Midbrain (tissue), 1 donor: ENCODE measurements at regions not wholly inside any gene's neighbourhood (a gene's known extent, or its start where the extent isn't known, plus 50 kb on each side); places are given as distances from the start of the nearest gene placed in this dataset.
"Not testable (repeated sequence)": the region's sequence is repeated elsewhere in the genome, so short reads cannot be mapped to it uniquely, and the experiment has no call there.

Experiments
- DNase-seq: peaks from one replicate; lab custom pipeline; 2025; lab: John Stamatoyannopoulos, UW

DNA sequence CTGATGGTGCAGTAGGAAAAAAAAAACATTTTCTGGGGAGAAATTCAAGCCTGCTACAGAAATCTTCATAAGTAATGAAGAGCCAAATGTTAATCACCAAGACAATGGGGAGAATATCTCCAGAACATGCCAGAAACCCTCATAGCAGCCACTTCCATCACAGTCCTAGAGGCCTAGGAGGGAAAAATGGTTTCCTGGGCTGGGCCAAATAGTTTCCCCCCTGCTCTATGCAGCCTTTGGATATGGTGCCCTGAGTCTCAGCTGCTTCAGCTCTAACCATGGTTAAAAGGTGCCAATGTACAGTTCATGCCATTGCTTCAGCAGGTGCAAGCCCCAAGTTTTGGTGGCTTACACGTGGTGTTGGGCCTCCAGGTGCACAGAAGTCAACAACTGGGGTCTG, 113.1 kb downstream of the ZNF648 start:
- no peak for DNase-seq

DNA sequence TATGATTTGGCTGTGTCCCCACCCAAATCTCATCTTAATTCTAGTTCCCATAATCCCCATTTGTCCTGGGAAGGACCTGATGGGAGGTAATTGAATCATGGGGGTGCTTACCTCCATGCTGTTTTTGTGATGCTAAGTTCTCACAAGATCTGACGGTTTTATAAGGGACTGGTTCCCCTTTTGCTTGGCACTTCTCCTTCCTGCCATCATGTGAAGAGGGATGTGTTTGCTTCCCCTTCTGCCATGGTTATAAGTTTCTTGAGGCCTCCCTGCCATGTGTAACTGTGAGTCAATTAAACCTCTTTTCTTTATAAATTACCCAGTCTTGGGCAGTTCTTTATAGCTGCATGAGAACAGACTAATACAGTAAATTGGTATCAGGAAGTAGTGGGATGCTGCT, 114.1 kb downstream of the ZNF648 start:
- no peak for DNase-seq

DNA sequence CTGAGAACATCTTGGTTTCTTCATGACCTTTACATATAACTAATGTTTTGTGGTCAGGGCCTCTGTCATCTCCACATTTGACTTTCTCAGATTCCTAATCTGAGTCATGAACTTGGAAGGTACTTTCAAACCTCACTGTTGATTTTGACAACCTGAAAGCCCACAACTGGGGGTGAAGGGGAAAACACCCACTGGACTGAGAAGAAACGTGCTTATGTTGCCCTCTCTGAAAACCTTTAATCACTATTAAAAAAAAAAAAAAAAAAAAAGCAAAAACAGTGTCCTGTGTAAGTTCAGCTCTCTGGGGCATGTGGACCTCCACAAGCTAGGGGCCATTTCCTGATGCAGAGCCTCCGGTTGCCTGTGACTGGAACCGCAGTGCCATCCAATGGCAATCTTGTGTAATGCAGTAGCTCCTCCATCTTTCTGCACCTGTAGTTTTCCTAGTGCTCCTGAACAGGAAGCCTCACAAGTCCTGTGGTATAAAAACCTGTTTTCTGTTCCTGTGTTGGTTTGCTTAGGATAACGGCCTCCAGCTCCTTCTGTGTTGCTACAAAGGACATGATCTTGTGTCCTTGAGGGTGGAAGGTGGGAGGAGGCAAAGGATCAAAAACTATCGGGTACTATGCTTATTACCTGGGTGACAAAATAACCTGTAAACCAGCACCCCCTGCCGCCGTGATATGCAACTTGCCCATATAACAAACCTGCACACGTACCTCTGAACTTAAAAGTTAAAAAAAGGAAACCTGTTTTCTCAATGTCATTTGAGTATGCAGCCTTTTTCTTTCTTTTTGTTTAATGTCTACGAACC, 124.5 kb downstream of the ZNF648 start:
- DNase-seq: peak; percentile 60

DNA sequence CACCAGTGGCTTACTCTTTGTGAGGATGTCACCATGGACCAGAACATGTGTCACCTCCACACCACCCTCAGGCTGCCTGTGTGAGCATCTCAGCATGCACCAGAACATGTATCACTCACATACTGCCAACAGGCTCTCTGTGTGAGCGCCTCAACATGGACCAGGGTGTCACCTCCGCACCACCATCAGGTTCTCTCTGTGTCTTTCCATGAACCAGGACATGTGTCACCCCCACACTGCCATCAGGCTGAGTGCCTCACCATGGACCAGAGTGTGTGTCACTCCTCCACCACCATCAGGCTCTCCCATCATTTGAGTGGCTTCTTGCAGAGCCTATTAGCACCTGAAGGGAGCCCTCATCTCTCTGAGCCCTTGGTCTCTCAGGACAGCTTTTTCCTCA, 125.2 kb downstream of the ZNF648 start:
- no peak for DNase-seq

- no peak for DNase-seq
Observed at GRCh38 chr1:181931873-181932272, 129.6 kb downstream of the ZNF648 start.

DNA sequence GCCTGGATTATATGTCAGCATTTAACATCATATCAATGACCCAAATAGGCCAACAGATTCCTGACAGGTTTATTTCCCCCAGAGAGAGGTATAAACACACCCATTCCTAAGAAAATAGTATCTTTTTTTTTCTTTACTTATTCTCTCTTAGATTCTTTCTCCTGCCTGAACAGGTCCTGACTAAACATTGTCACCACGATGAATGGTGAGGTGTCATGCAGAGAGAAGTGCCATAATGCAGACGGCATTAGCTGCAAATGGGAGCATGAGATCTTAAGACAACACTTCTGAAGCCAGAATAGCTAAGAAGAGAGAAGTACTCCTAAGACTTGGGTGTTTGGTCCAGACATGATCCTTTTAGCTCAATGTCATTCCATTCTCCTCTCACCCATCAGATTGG, 131.3 kb downstream of the ZNF648 start:
- DNase-seq: no peak

- DNase-seq: no peak
Observed at GRCh38 chr1:181926697-181927096, 134.8 kb downstream of the ZNF648 start.

GRCh38 chr1:181924034-181924433, 137.5 kb downstream of the ZNF648 start:
- not testable (repeated sequence) for DNase-seq

GRCh38 chr1:181919542-181919941, 142.0 kb downstream of the ZNF648 start:
- no peak for DNase-seq

GRCh38 chr1:181918880-181919525, 142.5 kb downstream of the ZNF648 start:
- DNase-seq: no peak

GRCh38 chr1:181911715-181912114, 149.8 kb downstream of the ZNF648 start:
- no peak for DNase-seq

DNA sequence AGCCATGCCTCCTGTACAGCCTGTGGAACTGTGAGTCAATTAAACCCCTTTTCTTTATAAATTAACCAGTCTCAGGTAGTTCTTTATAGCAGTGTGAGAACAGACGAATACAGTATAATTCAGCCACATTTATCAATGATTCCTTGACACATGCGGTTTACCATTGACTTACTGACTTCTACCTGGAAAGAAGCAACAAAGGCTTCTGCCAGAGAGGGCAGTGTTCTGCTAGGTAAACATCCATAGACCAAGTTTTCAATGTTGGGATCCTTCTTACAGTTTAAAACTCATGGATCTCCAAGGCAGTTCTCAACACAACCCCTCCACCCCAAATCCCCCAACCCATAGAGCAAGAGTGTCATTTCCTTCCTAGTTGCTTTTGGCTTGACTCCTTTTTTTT, 150.6 kb downstream of the ZNF648 start:
- DNase-seq: no peak

GRCh38 chr1:181909010-181909409, 152.5 kb downstream of the ZNF648 start:
- no peak for DNase-seq

DNA sequence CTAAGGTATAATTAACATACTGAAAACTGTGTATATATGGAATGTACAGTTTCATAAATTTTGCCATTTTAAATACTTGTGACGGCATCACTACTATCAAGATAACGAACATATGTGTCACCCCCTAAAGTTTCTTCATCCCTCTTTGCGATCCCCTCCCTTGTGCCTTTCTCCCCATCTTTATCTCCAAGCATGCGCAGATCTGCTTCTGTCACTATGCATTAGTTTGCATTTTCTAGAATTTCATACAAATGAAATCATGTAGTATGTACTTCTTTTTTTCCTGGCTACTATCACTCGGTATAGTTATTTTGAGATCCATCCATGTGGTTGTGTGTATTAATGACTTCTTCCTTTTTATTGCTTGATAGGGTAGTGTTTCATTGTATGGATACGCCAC, 154.9 kb downstream of the ZNF648 start:
- no peak for DNase-seq

- no peak for DNase-seq
Observed at GRCh38 chr1:181905944-181906597, 155.4 kb downstream of the ZNF648 start.

DNA sequence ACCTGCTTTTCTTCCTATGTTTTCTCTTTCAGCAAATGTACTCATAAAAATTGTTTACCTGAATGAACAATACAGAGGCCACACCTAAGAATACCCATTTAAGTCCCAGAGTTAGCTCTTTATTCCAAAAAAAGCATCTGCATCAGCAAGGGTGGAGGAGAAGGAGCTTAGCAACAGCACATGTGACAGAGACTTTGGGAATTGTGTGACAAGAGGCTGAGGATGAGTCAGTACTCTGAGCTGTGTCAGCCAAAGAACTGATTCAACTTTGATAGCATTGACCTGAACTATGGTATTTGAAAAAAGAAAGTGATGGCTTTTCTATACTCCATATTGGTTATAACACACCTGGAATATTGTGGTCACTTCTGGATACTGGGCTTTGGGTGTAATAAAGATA, 162.7 kb downstream of the ZNF648 start:
- no peak for DNase-seq

DNA sequence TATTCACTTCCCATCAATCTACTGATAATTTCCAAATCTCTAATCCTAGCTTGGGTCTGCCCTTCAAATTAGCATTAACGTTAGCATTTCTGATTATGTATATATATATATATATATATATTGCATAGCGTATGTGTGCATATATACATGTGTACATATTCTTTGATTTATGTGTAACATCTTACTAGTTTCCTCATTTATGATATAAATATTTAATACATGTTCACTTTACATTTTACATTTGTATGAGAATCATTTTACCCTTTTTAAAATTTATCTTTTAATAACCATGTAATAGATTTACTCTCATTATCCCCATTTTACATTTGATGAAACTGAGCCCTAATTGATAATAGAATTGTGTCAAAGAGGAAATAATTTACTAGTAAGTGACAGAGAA, 164.7 kb downstream of the ZNF648 start:
- no peak for DNase-seq

DNA sequence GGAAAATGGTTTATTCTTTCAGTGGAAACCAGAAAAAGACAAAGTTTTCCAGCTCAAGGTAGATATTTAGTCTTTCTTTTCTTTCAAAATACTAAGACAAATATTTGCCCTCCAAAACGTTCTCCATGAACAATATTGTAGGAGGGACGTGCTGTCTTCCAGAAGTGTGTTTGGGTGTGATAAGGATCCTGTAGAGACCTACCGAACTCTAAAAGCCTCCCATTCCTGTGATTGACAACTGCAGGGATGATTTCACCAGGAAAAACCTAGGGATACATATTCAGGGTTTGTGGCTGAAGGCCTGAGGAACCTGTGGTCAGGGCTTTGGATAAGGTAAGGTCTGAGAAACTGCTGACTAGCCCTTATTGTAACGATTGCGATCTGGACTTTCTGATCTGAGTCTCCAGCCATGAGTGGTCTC, 167.1 kb downstream of the ZNF648 start:
- no peak for DNase-seq

- no peak for DNase-seq
Observed at GRCh38 chr1:181893937-181894336, 167.6 kb downstream of the ZNF648 start.

- not testable (repeated sequence) for DNase-seq
Observed at GRCh38 chr1:181893150-181893549, 168.4 kb downstream of the ZNF648 start.

GRCh38 chr1:181872562-181872961, 188.9 kb downstream of the ZNF648 start:
- no peak for DNase-seq

DNA sequence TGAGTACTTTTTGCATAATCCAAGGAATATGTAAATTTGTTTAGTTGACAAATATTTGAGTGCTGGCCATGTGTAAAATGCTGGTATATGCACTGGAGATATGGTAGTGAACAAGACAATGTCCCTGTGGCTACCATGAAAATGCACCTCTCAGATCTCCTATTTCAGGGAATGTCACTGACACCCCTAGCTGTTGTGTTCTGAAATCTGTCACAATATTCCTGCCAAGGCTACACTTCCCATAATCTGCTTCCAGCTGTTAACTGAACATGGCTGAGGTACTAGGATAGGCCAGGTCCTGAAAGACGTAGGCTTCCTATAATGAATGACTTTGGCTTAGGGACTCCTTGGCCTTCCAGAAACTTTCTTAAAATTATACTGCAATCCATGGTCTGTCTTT, 197.8 kb downstream of the ZNF648 start:
- DNase-seq: no peak

DNA sequence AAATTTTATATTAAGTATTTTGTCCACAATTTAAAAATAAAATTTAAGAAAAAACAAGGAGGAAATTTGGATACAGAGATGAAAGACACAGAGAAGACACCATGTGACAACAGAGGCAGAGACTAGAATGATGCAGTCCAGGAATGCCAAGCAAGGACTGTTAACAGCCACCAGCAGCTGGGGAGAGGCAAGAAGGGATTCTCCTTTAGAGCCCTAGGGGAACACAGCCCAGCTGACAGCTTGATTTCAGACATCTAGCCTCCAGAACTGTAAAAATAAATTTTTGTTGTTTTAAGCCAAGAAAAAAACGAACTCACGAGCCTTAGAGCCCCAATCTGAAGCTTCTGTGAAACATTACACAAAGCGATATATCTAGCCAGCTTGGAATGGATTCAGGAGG, 198.5 kb downstream of the ZNF648 start:
- DNase-seq: no peak
